ENCODE measurements at regions not wholly inside any gene's neighbourhood (a gene's known extent, or its start where the extent isn't known, plus 50 kb on each side); places are given as distances from the start of the nearest gene placed in this dataset.

GRCh38 chr5:40307920-40308319, 371.8 kb upstream of the PTGER4 start:
- Histone ChIP-seq H3K27me3 (ENCODE audit: control insufficient read depth, insufficient read depth, low read length) (no peaks in the 10 kb centered on the region), H3K4me3 (ENCODE audit: low read depth, low read length) (no peak overlapping the region), H3K9me3 (ENCODE audit: control insufficient read depth, insufficient read depth, low read length) (no peaks in the 10 kb centered on the region), H3K27ac (ENCODE audit: low read depth, low read length) (no peak overlapping the region)
- TF ChIP-seq CTCF (IDR thresholded peaks at IDR 0.05; ENCODE audit: low read depth, low read length) = no peak
- POLR2A ChIA-PET = no interaction called here
- CTCF ChIA-PET = no interaction called here
- no peak for DNase-seq (ENCODE audit: low read depth, low spot score)

- H3K27me3 ChIP-seq (ENCODE audit: control insufficient read depth, insufficient read depth, low read length) = no peaks in the 10 kb centered on the region
- DNase-seq (ENCODE audit: low read depth, low spot score) = no peak
- no peak overlapping the region for H3K4me3 ChIP-seq (ENCODE audit: low read depth, low read length)
- no peak overlapping the region for H3K27ac ChIP-seq (ENCODE audit: low read depth, low read length)
- ChIA-PET CTCF (interaction anchor here (0.6 to 0.7 kb wide), 2 partner anchors 10 to 241 kb away, joined by 3 to 4 read pairs; no protein-coding TSS in a partner anchor), POLR2A (no interaction called here)
- H3K9me3 ChIP-seq (ENCODE audit: control insufficient read depth, insufficient read depth, low read length) = no peaks in the 10 kb centered on the region
- no peak for TF ChIP-seq CTCF (IDR thresholded peaks at IDR 0.05; ENCODE audit: low read depth, low read length)
Observed at GRCh38 chr5:40306869-40307487, 372.7 kb upstream of the PTGER4 start.

GRCh38 chr5:40292006-40292405, 387.7 kb upstream of the PTGER4 start:
- H3K27me3 ChIP-seq (ENCODE audit: control insufficient read depth, insufficient read depth, low read length) = no peaks in the 10 kb centered on the region
- TF ChIP-seq CTCF (IDR thresholded peaks at IDR 0.05; ENCODE audit: low read depth, low read length) = no peak
- no peak overlapping the region for H3K4me3 ChIP-seq (ENCODE audit: low read depth, low read length)
- no peak overlapping the region for H3K27ac ChIP-seq (ENCODE audit: low read depth, low read length)
- H3K9me3 ChIP-seq (ENCODE audit: control insufficient read depth, insufficient read depth, low read length) = no peaks in the 10 kb centered on the region
- ChIA-PET CTCF (no interaction called here), POLR2A (no interaction called here)
- no peak for DNase-seq (ENCODE audit: low read depth, low spot score)

GRCh38 chr5:40291338-40291737, 388.4 kb upstream of the PTGER4 start:
- ChIA-PET POLR2A (no interaction called here), CTCF (no interaction called here)
- H3K27ac ChIP-seq (ENCODE audit: low read depth, low read length) = no peak overlapping the region
- H3K9me3 ChIP-seq (ENCODE audit: control insufficient read depth, insufficient read depth, low read length) = no peaks in the 10 kb centered on the region
- H3K4me3 ChIP-seq (ENCODE audit: low read depth, low read length) = no peak overlapping the region
- TF ChIP-seq CTCF (IDR thresholded peaks at IDR 0.05; ENCODE audit: low read depth, low read length) = no peak
- no peaks in the 10 kb centered on the region for H3K27me3 ChIP-seq (ENCODE audit: control insufficient read depth, insufficient read depth, low read length)
- DNase-seq (ENCODE audit: low read depth, low spot score) = no peak

GRCh38 chr5:40288800-40289485, 390.8 kb upstream of the PTGER4 start:
- Histone ChIP-seq H3K4me3 (ENCODE audit: low read depth, low read length) (no peak overlapping the region), H3K27me3 (ENCODE audit: control insufficient read depth, insufficient read depth, low read length) (no peaks in the 10 kb centered on the region), H3K27ac (ENCODE audit: low read depth, low read length) (no peak overlapping the region), H3K9me3 (ENCODE audit: control insufficient read depth, insufficient read depth, low read length) (no peaks in the 10 kb centered on the region)
- no peak for DNase-seq (ENCODE audit: low read depth, low spot score)
- TF ChIP-seq CTCF (IDR thresholded peaks at IDR 0.05; ENCODE audit: low read depth, low read length) = 0 out of 2 replicates have a peak, but pooled peaks have one; percentile 27
- CTCF ChIA-PET = interaction anchor here (1.0 to 1.7 kb wide), 5 partner anchors 9 to 575 kb away, joined by 3 to 6 read pairs (median 4); no protein-coding TSS in a partner anchor
- POLR2A ChIA-PET = no interaction called here

All from AG04450 (cell line).